ENCODE measurements at regions not wholly inside any gene's neighbourhood (a gene's known extent, or its start where the extent isn't known, plus 50 kb on each side); places are given as distances from the start of the nearest gene placed in this dataset.

DNA sequence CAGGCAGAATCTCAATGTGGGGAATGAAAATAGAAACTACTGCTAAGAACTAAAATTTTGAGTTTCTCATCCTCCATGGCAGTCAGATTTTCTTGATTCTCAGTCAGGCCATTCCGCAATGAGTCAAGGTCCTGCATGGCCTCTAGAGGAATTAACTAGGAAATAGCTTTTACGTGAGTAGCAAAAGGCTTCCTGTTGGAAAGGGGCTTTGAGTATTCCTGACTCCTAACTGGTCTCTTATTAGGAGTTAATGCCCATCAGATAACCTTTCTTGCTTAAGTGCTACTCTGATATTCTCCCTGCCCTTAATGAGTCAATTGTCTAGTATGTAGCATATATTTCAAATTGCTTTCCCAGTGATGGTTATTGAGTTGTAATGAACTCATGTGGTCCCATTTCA is 65.7 kb upstream of the ARHGAP24 start:
- TF ChIP-seq, protein P1, sequence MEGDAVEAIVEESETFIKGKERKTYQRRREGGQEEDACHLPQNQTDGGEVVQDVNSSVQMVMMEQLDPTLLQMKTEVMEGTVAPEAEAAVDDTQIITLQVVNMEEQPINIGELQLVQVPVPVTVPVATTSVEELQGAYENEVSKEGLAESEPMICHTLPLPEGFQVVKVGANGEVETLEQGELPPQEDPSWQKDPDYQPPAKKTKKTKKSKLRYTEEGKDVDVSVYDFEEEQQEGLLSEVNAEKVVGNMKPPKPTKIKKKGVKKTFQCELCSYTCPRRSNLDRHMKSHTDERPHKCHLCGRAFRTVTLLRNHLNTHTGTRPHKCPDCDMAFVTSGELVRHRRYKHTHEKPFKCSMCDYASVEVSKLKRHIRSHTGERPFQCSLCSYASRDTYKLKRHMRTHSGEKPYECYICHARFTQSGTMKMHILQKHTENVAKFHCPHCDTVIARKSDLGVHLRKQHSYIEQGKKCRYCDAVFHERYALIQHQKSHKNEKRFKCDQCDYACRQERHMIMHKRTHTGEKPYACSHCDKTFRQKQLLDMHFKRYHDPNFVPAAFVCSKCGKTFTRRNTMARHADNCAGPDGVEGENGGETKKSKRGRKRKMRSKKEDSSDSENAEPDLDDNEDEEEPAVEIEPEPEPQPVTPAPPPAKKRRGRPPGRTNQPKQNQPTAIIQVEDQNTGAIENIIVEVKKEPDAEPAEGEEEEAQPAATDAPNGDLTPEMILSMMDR (IDR thresholded peaks at IDR 0.05; ENCODE audit: low read depth, low read length), result no peak
- TF ChIP-seq POLR2A (IDR thresholded peaks at IDR 0.05; ENCODE audit: extremely low read depth, insufficient read length), result no peak
- TF ChIP-seq MYC (IDR thresholded peaks at IDR 0.05; ENCODE audit: low read depth, low read length), result no peak
